Tibial nerve (tissue), 4 donors: ENCODE measurements at regions not wholly inside any gene's neighbourhood (a gene's known extent, or its start where the extent isn't known, plus 50 kb on each side); places are given as distances from the start of the nearest gene placed in this dataset.

Source experiments
- EP300 ChIP-seq, 2 donors: sonication (generic); formaldehyde crosslinking; IDR thresholded peaks; one replicate each; pipeline ENCODE4 v1.6.1; 2017; ENCODE audit warnings: antibody characterized with exemption in 2 of 2, mild to moderate bottlenecking in 1 of 2
- TF ChIP-seq, protein P1 (sequence below), 5 experiments: fragments of 200-600 bp in 3 of 5; fragments of 450-650 bp in 2 of 5; sonication (generic) in 3 of 5; IDR thresholded peaks; one replicate each; pipeline ENCODE4 v1.5.1; 2016 to 2019; ENCODE audit warnings: antibody characterized with exemption in 5 of 5, mild to moderate bottlenecking in 3 of 5, moderate library complexity in 2 of 5

DNA sequence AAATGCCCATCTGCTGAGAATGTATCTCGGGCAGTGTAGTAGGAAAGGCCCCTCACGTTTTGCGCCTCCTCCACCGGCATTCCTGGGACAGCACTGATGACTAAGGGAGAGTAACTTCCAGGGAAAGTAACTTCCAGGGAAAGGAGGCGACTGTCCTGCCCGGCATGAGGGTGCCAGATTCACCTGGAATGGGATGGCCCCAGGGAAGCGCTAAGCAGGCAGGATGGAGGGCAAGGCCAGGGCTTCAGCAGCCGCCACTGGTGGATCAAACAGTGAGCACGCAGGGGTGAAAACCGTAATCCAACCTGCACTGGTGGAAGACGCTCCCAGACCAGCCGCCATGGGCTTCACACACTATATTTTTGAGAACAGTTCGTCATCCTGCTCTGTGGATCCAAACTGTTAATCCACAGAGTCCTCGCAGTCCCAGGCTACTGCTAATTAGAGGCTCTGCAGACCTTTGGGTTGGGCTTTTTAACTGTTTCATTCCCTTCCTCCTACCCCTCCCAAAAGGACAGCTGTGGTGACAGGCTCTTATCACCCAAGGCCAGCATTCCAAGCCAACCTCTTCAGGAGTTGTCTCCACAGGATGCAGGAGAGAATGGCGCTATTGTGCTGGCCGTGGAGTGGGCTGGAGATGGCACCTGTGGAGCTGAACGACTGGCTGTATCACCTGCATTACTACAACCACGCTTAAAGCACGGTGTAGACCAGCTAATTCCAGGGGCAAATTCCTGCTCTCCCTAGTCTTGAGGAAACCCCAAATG lies 178.9 kb downstream of the DLL1 start:
- TF ChIP-seq EP300 (IDR thresholded peaks at IDR 0.05) = no peak
- TF ChIP-seq, protein P1, sequence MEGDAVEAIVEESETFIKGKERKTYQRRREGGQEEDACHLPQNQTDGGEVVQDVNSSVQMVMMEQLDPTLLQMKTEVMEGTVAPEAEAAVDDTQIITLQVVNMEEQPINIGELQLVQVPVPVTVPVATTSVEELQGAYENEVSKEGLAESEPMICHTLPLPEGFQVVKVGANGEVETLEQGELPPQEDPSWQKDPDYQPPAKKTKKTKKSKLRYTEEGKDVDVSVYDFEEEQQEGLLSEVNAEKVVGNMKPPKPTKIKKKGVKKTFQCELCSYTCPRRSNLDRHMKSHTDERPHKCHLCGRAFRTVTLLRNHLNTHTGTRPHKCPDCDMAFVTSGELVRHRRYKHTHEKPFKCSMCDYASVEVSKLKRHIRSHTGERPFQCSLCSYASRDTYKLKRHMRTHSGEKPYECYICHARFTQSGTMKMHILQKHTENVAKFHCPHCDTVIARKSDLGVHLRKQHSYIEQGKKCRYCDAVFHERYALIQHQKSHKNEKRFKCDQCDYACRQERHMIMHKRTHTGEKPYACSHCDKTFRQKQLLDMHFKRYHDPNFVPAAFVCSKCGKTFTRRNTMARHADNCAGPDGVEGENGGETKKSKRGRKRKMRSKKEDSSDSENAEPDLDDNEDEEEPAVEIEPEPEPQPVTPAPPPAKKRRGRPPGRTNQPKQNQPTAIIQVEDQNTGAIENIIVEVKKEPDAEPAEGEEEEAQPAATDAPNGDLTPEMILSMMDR (IDR thresholded peaks at IDR 0.05) = no peak
